ENCODE measurements at regions not wholly inside any gene's neighbourhood (a gene's known extent, or its start where the extent isn't known, plus 50 kb on each side); places are given as distances from the start of the nearest gene placed in this dataset.

DNA sequence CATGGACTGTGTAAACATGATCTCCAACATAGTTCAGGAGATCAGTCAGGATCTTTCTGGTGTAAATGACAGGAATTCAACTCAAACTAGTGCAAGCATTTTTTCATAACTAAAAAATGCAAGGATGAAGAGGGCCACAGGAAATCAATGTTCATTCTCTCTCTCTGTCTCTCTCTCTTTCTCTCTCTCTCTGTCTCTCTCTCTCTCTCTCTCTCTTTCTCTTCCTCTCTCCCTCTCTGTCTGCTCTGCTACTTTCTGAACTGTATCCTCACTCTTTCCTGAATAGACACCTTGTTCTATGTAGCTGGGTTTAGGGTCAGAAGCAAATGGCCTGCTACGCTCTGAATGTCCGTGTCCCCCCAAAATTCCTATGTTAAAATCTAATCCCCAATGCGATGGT lies 240.9 kb upstream of the UBE2E2 start:
- Histone ChIP-seq H3K23ac (ENCODE audit: insufficient read length) (no peak overlapping the region), H3K4me3 (ENCODE audit: extremely low read depth in 1 of 4, insufficient read depth in 2 of 4, low read depth in 3 of 4, low read length in 4 of 4) (no peak overlapping the region), H2BK12ac (ENCODE audit: low read depth, low read length) (no peak overlapping the region), H4K20me1 (replicated peaks in 1 of 2; ENCODE audit: control insufficient read depth in 1 of 2, insufficient read depth in 2 of 2, low read length in 2 of 2) (no peaks in the 10 kb centered on the region), H3K4me2 (ENCODE audit: insufficient read depth in 1 of 2, low read depth in 2 of 2, low read length in 2 of 2) (no peak overlapping the region), H4K8ac (ENCODE audit: extremely low read depth, insufficient read depth, low read length) (no peak overlapping the region), H3K4ac (replicated peaks; ENCODE audit: insufficient read length, low read depth, low read length) (no peak overlapping the region), H2BK15ac (ENCODE audit: low read length) (no peak overlapping the region), H3K79me2 (ENCODE audit: control insufficient read depth in 1 of 2, insufficient read depth in 2 of 2, low read length in 2 of 2) (no peaks in the 10 kb centered on the region), H2BK5ac (ENCODE audit: low read depth, low read length) (no peak overlapping the region), H3K14ac (ENCODE audit: insufficient read length) (no peak overlapping the region), H4K5ac (ENCODE audit: insufficient read length, low read depth, low read length) (no peak overlapping the region), H3K27me3 (replicated peaks in 1 of 4; ENCODE audit: control insufficient read depth in 3 of 4, extremely low read depth in 1 of 4, insufficient read depth in 3 of 4, low read length in 3 of 4) (no peaks in the 10 kb centered on the region), H3K9me3 (ENCODE audit: insufficient read depth in 2 of 2, low read depth in 1 of 2, low read length in 1 of 2) (no peaks in the 10 kb centered on the region), H4K91ac (replicated peaks; ENCODE audit: insufficient read length, low read length) (no peak overlapping the region), H2BK120ac (replicated peaks; ENCODE audit: low read depth, low read length) (no peak overlapping the region), H2AK5ac (ENCODE audit: low read depth, low read length) (no peak overlapping the region), H3K9ac (replicated peaks in 1 of 4; ENCODE audit: extremely low read depth in 1 of 4, low read depth in 3 of 4, low read length in 3 of 4) (no peak overlapping the region), H3K18ac (ENCODE audit: extremely low read depth, low read length) (no peak overlapping the region), H3K56ac (replicated peaks; ENCODE audit: insufficient read length, low read depth, low read length) (no peak overlapping the region), H3K36me3 (ENCODE audit: control insufficient read depth in 2 of 4, insufficient read depth in 4 of 4, low read length in 3 of 4) (no peaks in the 10 kb centered on the region), H3K23me2 (ENCODE audit: low read depth, low read length) (no peaks in the 10 kb centered on the region), H2AFZ (ENCODE audit: low read length) (peak overlapping the region; percentile 78; the same call in 1 of the 2 replicates), H2BK20ac (ENCODE audit: low read length) (no peak overlapping the region), H3K27ac (ENCODE audit: low read depth, low read length) (no peak overlapping the region), H3K4me1 (replicated peaks in 1 of 4; ENCODE audit: control insufficient read depth in 3 of 4, insufficient read depth in 4 of 4, low read length in 3 of 4) (no peaks in the 10 kb centered on the region; a peak in 1 of 7 replicates), H3K79me1 (ENCODE audit: low read depth, low read length) (no peaks in the 10 kb centered on the region)
- WGBS, 2 experiments (ENCODE audit: extremely low coverage in 1 of 2, insufficient coverage in 1 of 2, insufficient read length in 1 of 2, insufficient replicate concordance in 2 of 2, low coverage in 1 of 2, low lambda C conversion rate in 2 of 2, missing lambda C conversion rate in 1 of 2), result 75% methylated on average over 3 of the region's 3 CpGs; no CpG with 5 or more reads in 1 of the 2 experiments
- DNase-seq (ENCODE audit: low read depth in 1 of 2, low spot score in 2 of 2), result no peak
- ChIA-PET POLR2A (ENCODE audit: partially characterized antibody) (no interaction called here), CTCF (ENCODE audit: partially characterized antibody) (interaction anchor here (0.6 to 3.2 kb wide), 5 partner anchors 12 to 372 kb away, joined by 3 to 28 read pairs (median 4); no protein-coding TSS in a partner anchor)
- no peak for FAIRE-seq
- TF ChIP-seq TEAD4 (IDR thresholded peaks at IDR 0.05; ENCODE audit: low read depth, low read length) (no peak), TCF12 (IDR thresholded peaks at IDR 0.05; ENCODE audit: low read depth, low read length) (no peak), SRF (IDR thresholded peaks at IDR 0.05; ENCODE audit: low read depth, low read length) (no peak), PHF8 (conservative IDR thresholded peaks at IDR 0.05; ENCODE audit: low read depth, low read length) (no peak), KDM4A (IDR thresholded peaks at IDR 0.05; ENCODE audit: low read depth, low read length, severe bottlenecking) (no peak)

All from H1 (cell line).